WERI-Rb-1 (cell line): ENCODE measurements at regions not wholly inside any gene's neighbourhood (a gene's known extent, or its start where the extent isn't known, plus 50 kb on each side); places are given as distances from the start of the nearest gene placed in this dataset.

Source experiments
- DNase-seq: peaks from one replicate; pipeline ENCODE4 v3.0.0-alpha.2; 2020
- H3K27ac ChIP-seq: fragments of 250-450 bp; sonication (Bioruptor Pico); 2 replicates; pipeline ENCODE4 v1.5.1; 2020; ENCODE audit warnings: mild to moderate bottlenecking, moderate library complexity
- H3K27me3 ChIP-seq: fragments of 250-450 bp; sonication (Bioruptor Pico); 2 replicates; pipeline ENCODE4 v1.5.1; 2021; ENCODE audit warnings: mild to moderate bottlenecking, low read depth, moderate library complexity; ENCODE audit not compliant: insufficient read depth, severe bottlenecking
- H3K36me3 ChIP-seq: fragments of 250-450 bp; sonication (Bioruptor Pico); 2 replicates; pipeline ENCODE4 v1.5.1; 2020; ENCODE audit warnings: mild to moderate bottlenecking, moderate library complexity
- H3K4me3 ChIP-seq: 2 replicates; pipeline ENCODE4 v1.5.1; 2011; ENCODE audit warnings: low read depth, mild to moderate bottlenecking, control low read depth, low read length
- H3K9me3 ChIP-seq: fragments of 250-450 bp; sonication (Bioruptor Pico); 2 replicates; pipeline ENCODE4 v1.5.1; 2021; ENCODE audit warnings: mild to moderate bottlenecking, moderate library complexity; ENCODE audit not compliant: severe bottlenecking
- CTCF ChIP-seq: IDR thresholded peaks from 2 replicates; pipeline ENCODE4 v1.5.1; 2011; ENCODE audit warnings: low read depth, mild to moderate bottlenecking, control low read depth, inconsistent platforms, low read length

GRCh38 chr14:86955771-86956354, 1037.1 kb downstream of the GALC start:
- H3K9me3 ChIP-seq = no peaks in the 10 kb centered on the region
- H3K27me3 ChIP-seq = no peaks in the 10 kb centered on the region
- no peaks in the 10 kb centered on the region for H3K36me3 ChIP-seq
- no peak overlapping the region for H3K4me3 ChIP-seq
- no peak for DNase-seq
- no peak overlapping the region for H3K27ac ChIP-seq
- no peak for TF ChIP-seq CTCF

- Histone ChIP-seq H3K9me3 (no peaks in the 10 kb centered on the region), H3K27me3 (no peaks in the 10 kb centered on the region), H3K4me3 (no peak overlapping the region), H3K27ac (no peak overlapping the region), H3K36me3 (no peaks in the 10 kb centered on the region)
- no peak for DNase-seq
- no peak for TF ChIP-seq CTCF
These were observed 1038.4 kb downstream of the GALC start for GRCh38 chr14:86954623-86955022.

- no peak for TF ChIP-seq CTCF
- H3K36me3 ChIP-seq = no peaks in the 10 kb centered on the region
- H3K9me3 ChIP-seq = no peaks in the 10 kb centered on the region
- no peak overlapping the region for H3K27ac ChIP-seq
- no peak for DNase-seq
- H3K27me3 ChIP-seq = no peaks in the 10 kb centered on the region
- no peak overlapping the region for H3K4me3 ChIP-seq
These were observed 1046.5 kb downstream of the GALC start for GRCh38 chr14:86946446-86946845.

DNA sequence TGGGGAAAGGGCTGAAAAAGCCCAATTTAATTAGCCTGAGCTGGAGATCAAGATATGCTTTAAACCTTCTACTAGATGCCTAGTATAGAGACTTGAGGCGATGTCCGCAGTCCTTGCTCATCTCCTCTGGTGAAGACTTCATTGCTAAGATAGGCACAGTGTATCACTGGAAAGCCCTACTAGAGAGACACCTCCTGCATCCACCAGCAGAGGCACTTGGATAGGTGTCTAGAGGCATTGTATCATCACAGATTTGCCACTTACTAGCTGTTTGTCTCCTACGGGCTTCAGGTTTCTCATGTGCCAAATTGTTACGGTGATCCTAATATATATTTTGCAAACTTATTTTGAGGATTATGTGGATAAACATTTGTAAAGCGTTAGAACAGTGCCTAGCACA, 1048.5 kb downstream of the GALC start:
- H3K4me3 ChIP-seq = no peak overlapping the region
- TF ChIP-seq CTCF = no peak
- no peak for DNase-seq
- H3K27ac ChIP-seq = no peak overlapping the region
- H3K27me3 ChIP-seq = no peaks in the 10 kb centered on the region
- H3K9me3 ChIP-seq = no peaks in the 10 kb centered on the region
- no peaks in the 10 kb centered on the region for H3K36me3 ChIP-seq

GRCh38 chr14:86943391-86944365, 1049.3 kb downstream of the GALC start:
- DNase-seq = no peak
- Histone ChIP-seq H3K9me3 (no peaks in the 10 kb centered on the region), H3K27ac (no peak overlapping the region), H3K4me3 (no peak overlapping the region), H3K27me3 (no peaks in the 10 kb centered on the region), H3K36me3 (no peaks in the 10 kb centered on the region)
- no peak for TF ChIP-seq CTCF
